GM13977 (cell line): ENCODE measurements at regions not wholly inside any gene's neighbourhood (a gene's known extent, or its start where the extent isn't known, plus 50 kb on each side); places are given as distances from the start of the nearest gene placed in this dataset.
"Not testable (repeated sequence)": the region's sequence is repeated elsewhere in the genome, so short reads cannot be mapped to it uniquely, and the experiment has no call there.

Experiments
- DNase-seq: peaks from one replicate; pipeline ENCODE4 v3.0.0; 2012; ENCODE audit warnings: low spot score
- CTCF ChIP-seq: IDR thresholded peaks from 2 replicates; pipeline ENCODE4 v1.5.1; 2012; ENCODE audit warnings: mild to moderate bottlenecking, control low read depth; ENCODE audit not compliant: insufficient read depth; ENCODE audit errors: extremely low read depth, missing control alignments
- in situ Hi-C: fragments of 300-500 bp; cut with MboI; formaldehyde crosslinking; loops from one replicate; pipeline ENCODE4 v1.12.0; 2022; ENCODE audit warnings: low sequenced_read_pairs, low pct_unique_long_range_greater_than_20kb, mixed read lengths, inconsistent platforms; ENCODE audit not compliant: unreplicated experiment

GRCh38 chr19:30254158-30254557 is 118.0 kb upstream of the ZNF536 start:
- no peak for DNase-seq
- TF ChIP-seq CTCF: no peak
- in situ Hi-C loops: no loop called here

GRCh38 chr19:30254789-30255188 is 117.4 kb upstream of the ZNF536 start:
- in situ Hi-C loops: no loop called here
- DNase-seq: no peak
- no peak for TF ChIP-seq CTCF

- in situ Hi-C loops: no loop called here
- no peak for DNase-seq
- TF ChIP-seq CTCF: no peak
Measured at GRCh38 chr19:30255791-30256495, 116.2 kb upstream of the ZNF536 start.

- no peak for TF ChIP-seq CTCF
- in situ Hi-C loops: no loop called here
Measured at GRCh38 chr19:30256496-30256850, 115.7 kb upstream of the ZNF536 start.

GRCh38 chr19:30263830-30264381 is 108.3 kb upstream of the ZNF536 start:
- in situ Hi-C loops: no loop called here
- DNase-seq: no peak
- no peak for TF ChIP-seq CTCF

More at GRCh38 chr19:30256496-30256850, 115.7 kb upstream of the ZNF536 start:
- no peak for DNase-seq

GRCh38 chr19:30265918-30266317 is 106.3 kb upstream of the ZNF536 start:
- in situ Hi-C loops, DNase-seq: not testable (repeated sequence)

GRCh38 chr19:30266687-30267086 is 105.5 kb upstream of the ZNF536 start:
- DNase-seq: no peak
- TF ChIP-seq CTCF: no peak
- in situ Hi-C loops: no loop called here
